SK-N-SH (cell line): ENCODE measurements at regions not wholly inside any gene's neighbourhood (a gene's known extent, or its start where the extent isn't known, plus 50 kb on each side); places are given as distances from the start of the nearest gene placed in this dataset.

Source experiments
- CHD2 ChIP-seq: fragments of 150-350 bp; IDR thresholded peaks from 2 replicates; pipeline ENCODE4 v1.6.1; 2018; ENCODE audit warnings: low read length; ENCODE audit not compliant: partially characterized antibody
- EP300 ChIP-seq, 2 experiments: IDR thresholded peaks; 2 replicates each; pipeline versions ENCODE4 v1.4.0 to v1.6.1; 2012; ENCODE audit warnings: borderline replicate concordance in 1 of 2, low read depth in 1 of 2, low read length in 1 of 2
- MXI1 ChIP-seq: IDR thresholded peaks from 2 replicates; pipeline ENCODE4 v1.6.1; 2012; ENCODE audit warnings: mild to moderate bottlenecking, low read depth, low read length, improper control_type of control experiment
- RCOR1 ChIP-seq: fragments of 150-350 bp; IDR thresholded peaks from 2 replicates; pipeline ENCODE4 v1.6.1; 2017; ENCODE audit warnings: antibody characterized with exemption, low read length
- TF ChIP-seq, protein P1 (sequence below): fragments of 200-600 bp; sonication (generic); IDR thresholded peaks from 2 replicates; pipeline ENCODE4 v1.6.1; 2017; ENCODE audit warnings: antibody characterized with exemption, mild to moderate bottlenecking, moderate library complexity
- TF ChIP-seq, protein P2 (sequence below): IDR thresholded peaks from 2 replicates; pipeline ENCODE4 v1.4.0; 2012; ENCODE audit warnings: low read depth

DNA sequence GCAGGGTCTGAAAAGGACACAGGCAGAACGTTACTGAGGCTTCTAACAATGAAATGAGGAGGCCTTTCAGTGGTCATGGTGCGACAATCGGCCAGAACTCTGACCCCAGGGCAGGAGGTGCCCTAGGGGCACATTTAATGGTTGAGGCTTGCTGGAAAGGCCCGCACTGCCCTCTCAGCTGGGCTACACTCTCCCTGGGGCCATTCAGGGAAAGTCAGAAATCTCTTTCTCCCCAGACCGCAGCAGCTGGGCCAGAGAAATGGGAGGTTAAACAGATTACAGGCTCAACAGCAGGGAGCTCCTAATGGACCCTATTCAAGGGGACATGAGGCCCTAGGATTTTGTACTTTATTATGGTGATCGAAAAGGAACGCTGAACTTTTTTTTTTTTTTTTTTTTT is 85.6 kb upstream of the FGFR2 start:
- no peak for TF ChIP-seq RCOR1
- TF ChIP-seq, protein P1, sequence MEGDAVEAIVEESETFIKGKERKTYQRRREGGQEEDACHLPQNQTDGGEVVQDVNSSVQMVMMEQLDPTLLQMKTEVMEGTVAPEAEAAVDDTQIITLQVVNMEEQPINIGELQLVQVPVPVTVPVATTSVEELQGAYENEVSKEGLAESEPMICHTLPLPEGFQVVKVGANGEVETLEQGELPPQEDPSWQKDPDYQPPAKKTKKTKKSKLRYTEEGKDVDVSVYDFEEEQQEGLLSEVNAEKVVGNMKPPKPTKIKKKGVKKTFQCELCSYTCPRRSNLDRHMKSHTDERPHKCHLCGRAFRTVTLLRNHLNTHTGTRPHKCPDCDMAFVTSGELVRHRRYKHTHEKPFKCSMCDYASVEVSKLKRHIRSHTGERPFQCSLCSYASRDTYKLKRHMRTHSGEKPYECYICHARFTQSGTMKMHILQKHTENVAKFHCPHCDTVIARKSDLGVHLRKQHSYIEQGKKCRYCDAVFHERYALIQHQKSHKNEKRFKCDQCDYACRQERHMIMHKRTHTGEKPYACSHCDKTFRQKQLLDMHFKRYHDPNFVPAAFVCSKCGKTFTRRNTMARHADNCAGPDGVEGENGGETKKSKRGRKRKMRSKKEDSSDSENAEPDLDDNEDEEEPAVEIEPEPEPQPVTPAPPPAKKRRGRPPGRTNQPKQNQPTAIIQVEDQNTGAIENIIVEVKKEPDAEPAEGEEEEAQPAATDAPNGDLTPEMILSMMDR = no peak
- TF ChIP-seq EP300 (IDR thresholded peaks at IDR 0.05; ENCODE audit: borderline replicate concordance in 1 of 2, low read depth in 1 of 2, low read length in 1 of 2) = 0 out of 4 replicates have a peak, but pooled peaks of 1 of the 2 experiments have one; percentile 18
- TF ChIP-seq CHD2 = no peak
- TF ChIP-seq, protein P2, sequence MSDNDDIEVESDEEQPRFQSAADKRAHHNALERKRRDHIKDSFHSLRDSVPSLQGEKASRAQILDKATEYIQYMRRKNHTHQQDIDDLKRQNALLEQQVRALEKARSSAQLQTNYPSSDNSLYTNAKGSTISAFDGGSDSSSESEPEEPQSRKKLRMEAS = no peak
- TF ChIP-seq MXI1 = no peak
